Right atrium auricular region (tissue), 2 donors: ENCODE measurements at regions not wholly inside any gene's neighbourhood (a gene's known extent, or its start where the extent isn't known, plus 50 kb on each side); places are given as distances from the start of the nearest gene placed in this dataset.

ENCODE experiments used
- DNase-seq: peaks from one replicate; pipeline ENCODE4 v3.0.0-alpha.2; 2019; ENCODE audit warnings: low spot score
- H3K27ac ChIP-seq, 2 donors: fragments of 200-600 bp; sonication (generic); 1 replicate in 1 of 2; 2 replicates in 1 of 2; pipeline ENCODE4 v1.5.1; 2016 to 2019
- H3K27me3 ChIP-seq, 2 donors: fragments of 200-600 bp; sonication (generic); one replicate each; pipeline versions ENCODE4 v1.5.1 to v1.6.0; 2017 to 2019
- H3K36me3 ChIP-seq: fragments of 200-600 bp; sonication (generic); one replicate; pipeline ENCODE4 v1.5.1; 2016
- H3K4me1 ChIP-seq, 2 donors: fragments of 200-600 bp; sonication (generic); one replicate each; pipeline versions ENCODE4 v1.5.1 to v1.6.0; 2017 to 2019
- H3K4me3 ChIP-seq, 2 donors: fragments of 200-600 bp; sonication (generic); 1 replicate in 1 of 2; 2 replicates in 1 of 2; pipeline ENCODE4 v1.5.1; 2017 to 2019; ENCODE audit warnings: mild to moderate bottlenecking in 1 of 2, moderate library complexity in 1 of 2
- H3K9me3 ChIP-seq, 2 donors: fragments of 200-600 bp; sonication (generic); one replicate each; pipeline ENCODE4 v1.5.1; 2019
- CTCF ChIP-seq, 2 donors: fragments of 200-600 bp; sonication (generic); IDR thresholded peaks; one replicate each; pipeline ENCODE4 v1.5.1; 2019; ENCODE audit warnings: antibody characterized with exemption in 2 of 2

GRCh38 chrX:2607113-2607512, 84.0 kb upstream of the CD99 start:
- no peak for TF ChIP-seq CTCF (IDR thresholded peaks at IDR 0.05)
- no peak overlapping the region for H3K4me3 ChIP-seq
- H3K9me3 ChIP-seq = no peaks in the 10 kb centered on the region
- peaks cover 0 to 16% of the 10 kb centered on the region in 2 donors for H3K4me1 ChIP-seq
- no peak overlapping the region for H3K27ac ChIP-seq
- H3K36me3 ChIP-seq = no peaks in the 10 kb centered on the region
- H3K27me3 ChIP-seq = no peaks in the 10 kb centered on the region
- no peak for DNase-seq

GRCh38 chrX:2600564-2600963, 90.5 kb upstream of the CD99 start:
- Histone ChIP-seq H3K4me1 (no peaks in the 10 kb centered on the region), H3K27ac (no peak overlapping the region), H3K36me3 (no peaks in the 10 kb centered on the region), H3K27me3 (no peaks in the 10 kb centered on the region), H3K9me3 (no peaks in the 10 kb centered on the region), H3K4me3 (no peak overlapping the region)
- TF ChIP-seq CTCF (IDR thresholded peaks at IDR 0.05) = no peak
- no peak for DNase-seq

- Histone ChIP-seq H3K4me3 (no peak overlapping the region), H3K4me1 (no peaks in the 10 kb centered on the region), H3K9me3 (no peaks in the 10 kb centered on the region), H3K36me3 (no peaks in the 10 kb centered on the region), H3K27me3 (no peaks in the 10 kb centered on the region), H3K27ac (no peak overlapping the region)
- no peak for TF ChIP-seq CTCF (IDR thresholded peaks at IDR 0.05)
- no peak for DNase-seq
Observed at GRCh38 chrX:2596555-2597255, 94.4 kb upstream of the CD99 start.

- no peaks in the 10 kb centered on the region for H3K9me3 ChIP-seq
- H3K4me1 ChIP-seq = no peaks in the 10 kb centered on the region
- no peaks in the 10 kb centered on the region for H3K27me3 ChIP-seq
- H3K36me3 ChIP-seq = no peaks in the 10 kb centered on the region
- no peak for TF ChIP-seq CTCF (IDR thresholded peaks at IDR 0.05)
- H3K4me3 ChIP-seq = no peak overlapping the region
- DNase-seq = no peak
- H3K27ac ChIP-seq = no peak overlapping the region
Observed at GRCh38 chrX:2596045-2596444, 95.0 kb upstream of the CD99 start.

- Histone ChIP-seq H3K36me3 (no peaks in the 10 kb centered on the region), H3K9me3 (no peaks in the 10 kb centered on the region), H3K27me3 (no peaks in the 10 kb centered on the region), H3K27ac (no peak overlapping the region), H3K4me1 (no peaks in the 10 kb centered on the region), H3K4me3 (no peak overlapping the region)
- TF ChIP-seq CTCF (IDR thresholded peaks at IDR 0.05) = no peak
- DNase-seq = no peak
Observed at GRCh38 chrX:2595258-2595657, 94.5 kb upstream of the DHRSX start.

GRCh38 chrX:2594491-2594890, 93.7 kb upstream of the DHRSX start:
- Histone ChIP-seq H3K36me3 (no peaks in the 10 kb centered on the region), H3K9me3 (no peaks in the 10 kb centered on the region), H3K27me3 (no peaks in the 10 kb centered on the region), H3K27ac (no peak overlapping the region), H3K4me1 (no peaks in the 10 kb centered on the region), H3K4me3 (no peak overlapping the region)
- no peak for TF ChIP-seq CTCF (IDR thresholded peaks at IDR 0.05)
- DNase-seq = no peak
